GM23248 (cell line): ENCODE measurements at regions not wholly inside any gene's neighbourhood (a gene's known extent, or its start where the extent isn't known, plus 50 kb on each side); places are given as distances from the start of the nearest gene placed in this dataset.

Experiments
- EZH2 ChIP-seq: fragments of 200-600 bp; sonication (generic); IDR thresholded peaks from 2 replicates; pipeline ENCODE4 v1.6.1; 2018; ENCODE audit warnings: antibody characterized with exemption, mild to moderate bottlenecking; ENCODE audit not compliant: insufficient read depth, poor library complexity, severe bottlenecking
- EZH2phosphoT487 ChIP-seq: fragments of 200-600 bp; sonication (generic); IDR thresholded peaks from 2 replicates; pipeline ENCODE4 v1.6.1; 2018; ENCODE audit warnings: antibody characterized with exemption, moderate library complexity, mild to moderate bottlenecking, low read depth; ENCODE audit not compliant: insufficient read depth

DNA sequence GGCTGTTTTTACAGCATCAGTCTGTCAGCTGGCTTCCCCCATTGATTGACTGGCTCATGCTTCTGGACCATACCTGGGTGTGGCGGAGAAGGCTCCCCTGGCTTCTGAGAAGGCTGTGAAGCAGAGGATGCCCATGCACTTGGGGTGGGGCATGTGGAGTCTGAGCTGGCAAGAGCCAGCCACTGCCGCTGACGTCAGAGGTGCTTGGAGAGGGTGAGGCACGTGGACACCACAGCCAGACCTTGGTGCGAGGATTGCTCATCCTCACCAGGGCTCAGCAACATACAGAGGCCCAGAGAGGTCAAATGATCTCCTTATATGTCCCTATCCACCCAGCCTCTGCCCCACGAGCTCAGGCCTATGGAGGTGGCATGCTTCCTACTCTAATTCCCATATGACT lies 211.2 kb upstream of the PMEPA1 start:
- no peak for TF ChIP-seq EZH2
- TF ChIP-seq EZH2phosphoT487, result no peak
